Transverse colon (tissue), 4 donors: ENCODE measurements at regions not wholly inside any gene's neighbourhood (a gene's known extent, or its start where the extent isn't known, plus 50 kb on each side); places are given as distances from the start of the nearest gene placed in this dataset.

Experiments
- DNase-seq: peaks from one replicate; pipeline ENCODE4 v3.0.0-alpha.2; 2019
- H3K27ac ChIP-seq, 4 donors: fragments of 200-600 bp; sonication (generic); 2 replicates each; pipeline ENCODE4 v1.5.1; 2016 to 2018; ENCODE audit warnings: inconsistent platforms in 4 of 4
- H3K27me3 ChIP-seq: fragments of 200-600 bp; sonication (generic); 2 replicates; pipeline ENCODE4 v1.5.1; 2017; ENCODE audit warnings: inconsistent platforms
- H3K36me3 ChIP-seq, 4 donors: fragments of 200-600 bp; sonication (generic); 2 replicates each; pipeline ENCODE4 v1.5.1; 2017 to 2019; ENCODE audit warnings: inconsistent platforms in 4 of 4
- H3K4me1 ChIP-seq, 4 donors: fragments of 200-600 bp; sonication (generic); 2 replicates each; pipeline ENCODE4 v1.5.1; 2017 to 2020; ENCODE audit warnings: inconsistent platforms in 4 of 4
- H3K4me3 ChIP-seq, 4 donors: fragments of 200-600 bp; sonication (generic); 1 replicate in 1 of 4; 2 replicates in 3 of 4; pipeline versions ENCODE4 v1.5.1 to v1.6.1; 2017 to 2019; ENCODE audit warnings: inconsistent platforms in 4 of 4
- H3K9me3 ChIP-seq, 2 donors: fragments of 200-600 bp; sonication (generic); 2 replicates each; pipeline ENCODE4 v1.5.1; 2017 to 2019; ENCODE audit warnings: inconsistent platforms in 2 of 2
- EP300 ChIP-seq: sonication (generic); formaldehyde crosslinking; IDR thresholded peaks from one replicate; pipeline ENCODE4 v1.6.1; 2017; ENCODE audit warnings: antibody characterized with exemption, low read depth
- POLR2A ChIP-seq: fragments of 450-650 bp; IDR thresholded peaks from one replicate; pipeline ENCODE4 v1.6.1; 2016; ENCODE audit warnings: antibody characterized with exemption, mild to moderate bottlenecking, moderate library complexity
- POLR2AphosphoS5 ChIP-seq, 3 donors: sonication (generic); formaldehyde crosslinking; IDR thresholded peaks; one replicate each; pipeline ENCODE4 v1.6.1; 2016; ENCODE audit warnings: antibody characterized with exemption in 3 of 3
- WGBS, 2 donors: methylation state at CpG; one replicate each; pipeline ENCODE4 v1.1.5; 2018; ENCODE audit warnings: low coverage in 1 of 2; 5-methylcytosine and 5-hydroxymethylcytosine counted together
- in situ Hi-C, 4 donors: fragments of 200-750 bp; cut with MboI; loops; one replicate each; pipeline versions ENCODE4 v1.15.0 to v1.15.1; 2017; ENCODE audit warnings: low sequenced_read_pairs in 3 of 4, low pct_ligation_motif_present in 1 of 4, low pct_unique_long_range_greater_than_20kb in 1 of 4
- intact Hi-C: fragments of 100-400 bp; cut with DNase I; formaldehyde crosslinking; loops from one replicate; pipeline ENCODE4 v1.15.1; 2023; ENCODE audit warnings: low total_unique reads
- TF ChIP-seq, protein P1 (sequence below), 5 experiments: fragments of 200-600 bp in 3 of 5; fragments of 450-650 bp in 2 of 5; sonication (generic) in 3 of 5; IDR thresholded peaks; 1 replicate in 2 of 5; 2 replicates in 3 of 5; pipeline ENCODE4 v1.5.1; 2016 to 2017; ENCODE audit warnings: antibody characterized with exemption in 5 of 5, inconsistent platforms in 3 of 5, mild to moderate bottlenecking in 2 of 5, moderate library complexity in 1 of 5

DNA sequence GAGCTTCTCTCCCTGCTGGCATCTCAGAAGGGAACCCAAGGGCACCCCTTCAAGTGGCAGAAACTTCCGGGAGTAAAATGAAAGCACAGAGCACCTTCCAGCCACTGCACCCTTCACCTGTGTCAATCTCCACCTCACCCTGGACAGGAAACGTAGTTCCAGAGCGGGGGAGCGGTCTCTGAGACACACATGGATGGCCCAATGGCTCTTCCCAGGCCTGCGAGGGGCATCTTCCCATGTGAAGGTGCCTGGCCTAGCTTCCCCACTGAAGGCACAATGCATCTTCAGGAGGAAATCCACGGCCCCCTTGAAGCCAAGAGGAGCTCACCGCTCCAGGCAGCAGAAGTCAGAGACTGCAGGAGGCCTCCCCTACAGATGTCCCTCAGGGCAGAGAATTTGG, 234.2 kb downstream of the BRD1 start:
- no peaks in the 10 kb centered on the region for H3K4me1 ChIP-seq
- peak; percentile 1 for DNase-seq
- 85% methylated on average over 7 of the region's 7 CpGs; no CpG with 5 or more reads in 1 of the 2 donors for WGBS, 2 donors

GRCh38 chr22:49592780-49593501, 234.7 kb downstream of the BRD1 start:
- DNase-seq = peak; percentile 1
- WGBS, 2 donors = 76 to 77% methylated on average over 7 to 12 of the region's 12 CpGs
- in situ Hi-C loops = no loop called here

More for the DNA sequence above, 234.2 kb downstream of the BRD1 start:
- Histone ChIP-seq H3K36me3 (no peaks in the 10 kb centered on the region), H3K9me3 (no peaks in the 10 kb centered on the region), H3K27me3 (no peaks in the 10 kb centered on the region), H3K27ac (no peak overlapping the region), H3K4me3 (no peak overlapping the region)
- intact Hi-C loops = no loop called here
- in situ Hi-C loops = no loop called here
- TF ChIP-seq, protein P1, sequence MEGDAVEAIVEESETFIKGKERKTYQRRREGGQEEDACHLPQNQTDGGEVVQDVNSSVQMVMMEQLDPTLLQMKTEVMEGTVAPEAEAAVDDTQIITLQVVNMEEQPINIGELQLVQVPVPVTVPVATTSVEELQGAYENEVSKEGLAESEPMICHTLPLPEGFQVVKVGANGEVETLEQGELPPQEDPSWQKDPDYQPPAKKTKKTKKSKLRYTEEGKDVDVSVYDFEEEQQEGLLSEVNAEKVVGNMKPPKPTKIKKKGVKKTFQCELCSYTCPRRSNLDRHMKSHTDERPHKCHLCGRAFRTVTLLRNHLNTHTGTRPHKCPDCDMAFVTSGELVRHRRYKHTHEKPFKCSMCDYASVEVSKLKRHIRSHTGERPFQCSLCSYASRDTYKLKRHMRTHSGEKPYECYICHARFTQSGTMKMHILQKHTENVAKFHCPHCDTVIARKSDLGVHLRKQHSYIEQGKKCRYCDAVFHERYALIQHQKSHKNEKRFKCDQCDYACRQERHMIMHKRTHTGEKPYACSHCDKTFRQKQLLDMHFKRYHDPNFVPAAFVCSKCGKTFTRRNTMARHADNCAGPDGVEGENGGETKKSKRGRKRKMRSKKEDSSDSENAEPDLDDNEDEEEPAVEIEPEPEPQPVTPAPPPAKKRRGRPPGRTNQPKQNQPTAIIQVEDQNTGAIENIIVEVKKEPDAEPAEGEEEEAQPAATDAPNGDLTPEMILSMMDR (IDR thresholded peaks at IDR 0.05) = no peak
- no peak for TF ChIP-seq EP300

DNA sequence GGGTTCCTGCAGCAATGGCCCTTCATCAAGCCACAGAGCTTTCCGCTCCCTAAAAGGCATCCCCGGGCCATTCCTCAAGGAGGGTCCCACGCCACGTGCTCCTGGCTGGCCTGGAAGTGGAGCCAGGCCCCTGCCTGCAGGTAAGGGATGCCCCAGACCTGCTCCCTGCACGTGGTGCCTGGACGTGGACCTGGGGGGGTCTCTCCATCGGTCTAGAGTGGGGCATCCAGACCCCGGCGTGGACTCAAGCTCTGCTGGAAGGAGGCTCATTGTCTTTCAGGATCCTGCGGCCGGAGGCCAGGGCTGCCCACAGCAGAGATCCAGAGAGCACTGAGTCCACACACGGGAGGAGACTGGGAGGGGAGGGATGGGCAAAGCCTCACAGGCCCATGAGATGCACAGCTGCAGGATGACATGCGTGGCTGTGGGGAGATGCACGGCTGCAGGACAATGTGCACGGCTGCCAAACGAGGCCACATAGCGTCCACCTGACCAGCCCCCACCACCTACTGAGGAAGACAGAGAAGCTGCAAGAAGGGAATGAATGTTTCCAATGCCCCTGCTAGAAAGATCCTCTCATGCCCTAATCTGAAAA, 236.7 kb downstream of the BRD1 start:
- Histone ChIP-seq H3K27ac (no peak overlapping the region), H3K27me3 (no peaks in the 10 kb centered on the region), H3K36me3 (no peaks in the 10 kb centered on the region), H3K4me3 (no peak overlapping the region), H3K4me1 (no peaks in the 10 kb centered on the region), H3K9me3 (no peaks in the 10 kb centered on the region)
- TF ChIP-seq POLR2AphosphoS5 (IDR thresholded peaks at IDR 0.05) (no peak), EP300 (no peak), POLR2A (no peak)
- TF ChIP-seq, protein P1 (IDR thresholded peaks at IDR 0.05) = no peak
- in situ Hi-C loops = no loop called here
- WGBS, 2 donors = 78% methylated on average over 16 of the region's 17 CpGs; no CpG with 5 or more reads in 1 of the 2 donors
- intact Hi-C loops = no loop called here
- peak; percentile 3 for DNase-seq

More at GRCh38 chr22:49592780-49593501, 234.7 kb downstream of the BRD1 start:
- H3K27ac ChIP-seq = no peak overlapping the region
- H3K4me1 ChIP-seq = no peaks in the 10 kb centered on the region
- no peaks in the 10 kb centered on the region for H3K27me3 ChIP-seq
- intact Hi-C loops = no loop called here
- TF ChIP-seq POLR2A (no peak), EP300 (no peak), POLR2AphosphoS5 (IDR thresholded peaks at IDR 0.05) (no peak)
- TF ChIP-seq, protein P1 (IDR thresholded peaks at IDR 0.05) = no peak
- H3K4me3 ChIP-seq = no peak overlapping the region
- H3K9me3 ChIP-seq = no peaks in the 10 kb centered on the region
- no peaks in the 10 kb centered on the region for H3K36me3 ChIP-seq

DNA sequence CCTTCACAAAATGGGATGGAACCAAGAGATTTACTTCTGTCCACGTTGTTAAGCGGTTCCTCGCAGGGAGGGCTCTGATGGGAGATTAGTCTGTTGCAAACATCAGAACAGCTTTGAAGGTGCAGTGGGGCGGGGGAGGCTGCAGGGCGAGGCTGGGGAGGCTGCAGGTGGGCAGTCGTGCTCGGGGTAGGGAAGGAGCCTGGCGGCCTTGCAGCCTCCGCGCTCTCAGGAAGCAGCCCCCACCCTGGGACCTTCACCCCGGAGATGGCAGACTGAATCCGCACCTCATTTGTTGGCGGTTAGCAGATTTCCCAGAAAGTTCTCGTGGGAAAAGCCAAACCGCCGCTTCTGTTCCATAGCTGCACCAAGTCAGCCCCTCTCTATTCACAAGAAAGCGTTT, 237.3 kb downstream of the BRD1 start:
- no peaks in the 10 kb centered on the region for H3K9me3 ChIP-seq
- H3K4me3 ChIP-seq = no peak overlapping the region
- in situ Hi-C loops (no loop called here), intact Hi-C loops (no loop called here)
- H3K27ac ChIP-seq = no peak overlapping the region
- DNase-seq = peak; percentile 3
- H3K36me3 ChIP-seq = no peaks in the 10 kb centered on the region
- TF ChIP-seq, protein P1 (IDR thresholded peaks at IDR 0.05) = no peak
- TF ChIP-seq POLR2AphosphoS5 (IDR thresholded peaks at IDR 0.05) = no peak
- 90% methylated on average over 17 of the region's 17 CpGs; no CpG with 5 or more reads in 1 of the 2 donors for WGBS, 2 donors
- no peaks in the 10 kb centered on the region for H3K27me3 ChIP-seq
- no peaks in the 10 kb centered on the region for H3K4me1 ChIP-seq
